AG09319 (cell line): ENCODE measurements at regions not wholly inside any gene's neighbourhood (a gene's known extent, or its start where the extent isn't known, plus 50 kb on each side); places are given as distances from the start of the nearest gene placed in this dataset.
"Not testable (repeated sequence)": the region's sequence is repeated elsewhere in the genome, so short reads cannot be mapped to it uniquely, and the experiment has no call there.

Experiments
- DNase-seq: peaks from one replicate; pipeline ENCODE4 v3.0.0-alpha.2; 2010; ENCODE audit warnings: low read depth; ENCODE audit errors: extremely low read depth
- TF ChIP-seq, protein P1 (sequence below): IDR thresholded peaks from 2 replicates; pipeline ENCODE4 v1.5.1; 2011; ENCODE audit warnings: low read depth, mild to moderate bottlenecking, inconsistent platforms, low read length, moderate library complexity

DNA sequence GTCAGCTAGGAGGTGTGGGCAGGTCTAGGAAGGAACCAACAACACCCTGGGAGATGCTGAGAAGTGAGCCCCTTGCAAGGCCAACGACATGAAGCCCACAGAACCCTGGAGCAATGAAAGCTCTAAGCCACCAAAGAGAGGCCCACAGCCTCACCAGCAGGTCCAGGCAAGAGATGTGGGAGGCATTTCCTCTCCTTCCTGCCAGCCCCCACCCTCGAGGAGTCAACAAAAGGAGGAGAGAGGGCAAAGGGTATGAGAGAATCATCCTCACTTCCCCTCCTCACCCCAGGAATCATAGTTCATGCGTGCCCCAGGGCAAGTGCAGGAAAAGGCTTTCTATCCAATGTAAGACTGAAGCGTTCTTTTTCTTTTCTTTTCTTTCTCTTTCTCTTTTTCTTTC lies 195.8 kb downstream of the SHQ1 start:
- no peak for DNase-seq
- TF ChIP-seq, protein P1, sequence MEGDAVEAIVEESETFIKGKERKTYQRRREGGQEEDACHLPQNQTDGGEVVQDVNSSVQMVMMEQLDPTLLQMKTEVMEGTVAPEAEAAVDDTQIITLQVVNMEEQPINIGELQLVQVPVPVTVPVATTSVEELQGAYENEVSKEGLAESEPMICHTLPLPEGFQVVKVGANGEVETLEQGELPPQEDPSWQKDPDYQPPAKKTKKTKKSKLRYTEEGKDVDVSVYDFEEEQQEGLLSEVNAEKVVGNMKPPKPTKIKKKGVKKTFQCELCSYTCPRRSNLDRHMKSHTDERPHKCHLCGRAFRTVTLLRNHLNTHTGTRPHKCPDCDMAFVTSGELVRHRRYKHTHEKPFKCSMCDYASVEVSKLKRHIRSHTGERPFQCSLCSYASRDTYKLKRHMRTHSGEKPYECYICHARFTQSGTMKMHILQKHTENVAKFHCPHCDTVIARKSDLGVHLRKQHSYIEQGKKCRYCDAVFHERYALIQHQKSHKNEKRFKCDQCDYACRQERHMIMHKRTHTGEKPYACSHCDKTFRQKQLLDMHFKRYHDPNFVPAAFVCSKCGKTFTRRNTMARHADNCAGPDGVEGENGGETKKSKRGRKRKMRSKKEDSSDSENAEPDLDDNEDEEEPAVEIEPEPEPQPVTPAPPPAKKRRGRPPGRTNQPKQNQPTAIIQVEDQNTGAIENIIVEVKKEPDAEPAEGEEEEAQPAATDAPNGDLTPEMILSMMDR, result no peak

GRCh38 chr3:72651498-72651897 lies 196.7 kb downstream of the SHQ1 start:
- DNase-seq, result no peak

GRCh38 chr3:72646263-72646662 lies 202.0 kb downstream of the SHQ1 start:
- DNase-seq, result no peak
- TF ChIP-seq, protein P1, result no peak

More at GRCh38 chr3:72651498-72651897, 196.7 kb downstream of the SHQ1 start:
- TF ChIP-seq, protein P1, result no peak

GRCh38 chr3:72643635-72644034 lies 204.6 kb downstream of the SHQ1 start:
- DNase-seq, result not testable (repeated sequence)

DNA sequence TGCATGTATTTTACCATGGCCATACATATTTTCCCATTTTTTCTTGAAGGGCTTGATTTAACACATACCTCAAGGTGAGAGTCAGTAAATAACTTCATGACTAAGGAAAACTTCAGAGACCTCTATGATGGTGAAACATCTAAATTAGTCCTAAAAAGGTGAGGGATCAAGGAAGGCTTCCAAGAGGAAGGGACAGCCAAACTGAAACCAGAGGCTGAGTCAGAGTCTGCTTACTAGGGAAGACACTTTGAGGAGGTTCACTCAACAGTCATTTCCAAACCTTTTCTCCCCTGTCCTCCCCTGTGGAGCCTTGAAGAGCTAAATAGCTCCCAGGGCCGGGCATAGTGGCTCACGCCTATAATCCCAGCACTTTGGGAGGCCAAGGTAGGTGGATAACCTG lies 206.6 kb downstream of the SHQ1 start:
- TF ChIP-seq, protein P1, result no peak
- DNase-seq, result no peak

GRCh38 chr3:72641072-72641471 lies 207.2 kb downstream of the SHQ1 start:
- TF ChIP-seq, protein P1, result no peak
- DNase-seq, result no peak

- TF ChIP-seq, protein P1, result no peak
- no peak for DNase-seq
Observed at GRCh38 chr3:72636969-72637597, 211.2 kb downstream of the SHQ1 start.

DNA sequence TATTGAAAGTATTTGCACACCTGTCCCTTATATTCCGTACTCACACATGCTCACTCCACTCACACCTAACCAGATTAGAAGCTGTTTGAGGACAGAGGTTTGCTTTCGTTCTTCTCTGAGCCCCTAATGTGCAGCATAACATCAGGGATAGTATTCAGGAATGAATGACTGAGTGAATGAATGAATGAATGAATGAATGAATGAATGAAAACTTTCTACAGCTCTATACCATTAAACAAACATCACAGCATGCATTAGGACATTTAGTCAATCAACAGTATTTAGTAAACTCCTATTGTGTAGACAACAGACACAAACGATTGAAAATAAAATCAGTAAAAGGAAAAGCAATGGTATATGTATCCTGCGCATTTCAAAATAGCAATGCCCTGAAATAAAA lies 212.7 kb downstream of the SHQ1 start:
- DNase-seq, result no peak
- TF ChIP-seq, protein P1, result no peak
